HL-60 (cell line): ENCODE measurements at regions not wholly inside any gene's neighbourhood (a gene's known extent, or its start where the extent isn't known, plus 50 kb on each side); places are given as distances from the start of the nearest gene placed in this dataset.

ENCODE experiments used
- DNase-seq, 2 experiments: peaks; one replicate each; pipeline ENCODE4 v3.0.0-alpha.2; 2010 to 2020; ENCODE audit warnings: low read depth in 1 of 2, low spot score in 1 of 2
- H3K27ac ChIP-seq: fragments of 250-450 bp; sonication (Bioruptor Pico); replicated peaks from 2 replicates; pipeline ENCODE4 v1.5.1; 2020; ENCODE audit warnings: mild to moderate bottlenecking, moderate library complexity
- H3K27me3 ChIP-seq: fragments of 250-450 bp; sonication (Bioruptor Pico); 2 replicates; pipeline ENCODE4 v1.5.1; 2021; ENCODE audit warnings: mild to moderate bottlenecking, moderate library complexity; ENCODE audit not compliant: insufficient read depth, poor library complexity, severe bottlenecking
- H3K4me3 ChIP-seq: replicated peaks from 2 replicates; pipeline ENCODE4 v1.5.1; 2011; ENCODE audit warnings: mild to moderate bottlenecking, control low read depth, low read length; ENCODE audit not compliant: insufficient read depth
- CTCF ChIP-seq: IDR thresholded peaks from one replicate; pipeline ENCODE4 v1.5.1; 2011; ENCODE audit warnings: low read length, control low read depth, inconsistent platforms; ENCODE audit not compliant: insufficient read depth
- GABPA ChIP-seq: IDR thresholded peaks from 2 replicates; pipeline ENCODE4 v1.6.1; 2012; ENCODE audit warnings: low read depth
- POLR2AphosphoS5 ChIP-seq: IDR thresholded peaks from 2 replicates; pipeline ENCODE4 v1.6.1; 2012; ENCODE audit warnings: low read depth
- REST ChIP-seq: IDR thresholded peaks from 2 replicates; pipeline ENCODE4 v1.6.1; 2012; ENCODE audit warnings: low read depth; ENCODE audit not compliant: insufficient replicate concordance
- SPI1 ChIP-seq: IDR thresholded peaks from 2 replicates; pipeline ENCODE4 v1.6.1; 2012; ENCODE audit warnings: low read depth, mild to moderate bottlenecking, borderline replicate concordance

GRCh38 chr20:24257171-24257570 is 212.3 kb upstream of the SYNDIG1 start:
- H3K4me3 ChIP-seq: no peak overlapping the region
- H3K27me3 ChIP-seq: no peaks in the 10 kb centered on the region
- no peak for DNase-seq
- H3K27ac ChIP-seq: no peak overlapping the region
- no peak for TF ChIP-seq REST
- no peak for TF ChIP-seq POLR2AphosphoS5
- TF ChIP-seq SPI1: no peak
- no peak for TF ChIP-seq CTCF
- TF ChIP-seq GABPA: no peak

- TF ChIP-seq REST: no peak
- no peak for TF ChIP-seq CTCF
- TF ChIP-seq GABPA: no peak
- TF ChIP-seq SPI1: no peak
- TF ChIP-seq POLR2AphosphoS5: no peak
- H3K27ac ChIP-seq: no peak overlapping the region
- H3K27me3 ChIP-seq: no peaks in the 10 kb centered on the region
- no peak overlapping the region for H3K4me3 ChIP-seq
- no peak for DNase-seq
Observed at GRCh38 chr20:24256307-24256706, 213.1 kb upstream of the SYNDIG1 start.

GRCh38 chr20:24254480-24254879 is 214.9 kb upstream of the SYNDIG1 start:
- H3K27me3 ChIP-seq: no peaks in the 10 kb centered on the region
- no peak for DNase-seq
- no peak overlapping the region for H3K27ac ChIP-seq
- TF ChIP-seq SPI1 (no peak), GABPA (no peak), POLR2AphosphoS5 (no peak), CTCF (no peak), REST (no peak)
- H3K4me3 ChIP-seq: no peak overlapping the region
